Calu3 (cell line): ENCODE measurements at regions not wholly inside any gene's neighbourhood (a gene's known extent, or its start where the extent isn't known, plus 50 kb on each side); places are given as distances from the start of the nearest gene placed in this dataset.

Experiments used
- BruUV-seq: library from RNA; stranded (reverse); fragments of 400-500 nt; replicated peaks from 2 replicates; lab custom pipeline; 2021; lab: Mats Ljungman, UMichigan
- CTCF ChIA-PET: fragments of 300-600 bp; sonication (Branson Sonifier 250); formaldehyde crosslinking; loops from one replicate; lab custom pipeline; 2022; ENCODE audit warnings: antibody characterized with exemption; lab: Charles Lee
- DNase-seq: peaks from one replicate; pipeline ENCODE4 v3.0.0; 2022
- H3K27ac Mint-ChIP-seq: one replicate; pipeline ENCODE4 v1.8.0; 2022; ENCODE audit warnings: mixed read lengths; ENCODE audit not compliant: unreplicated experiment
- H3K27me3 Mint-ChIP-seq: one replicate; pipeline ENCODE4 v1.8.0; 2022; ENCODE audit warnings: mixed read lengths; ENCODE audit not compliant: unreplicated experiment
- H3K36me3 Mint-ChIP-seq: one replicate; pipeline ENCODE4 v1.8.0; 2022; ENCODE audit warnings: mild to moderate bottlenecking, moderate library complexity, mixed read lengths; ENCODE audit not compliant: insufficient read depth, unreplicated experiment
- H3K4me1 Mint-ChIP-seq: one replicate; pipeline ENCODE4 v1.8.0; 2022; ENCODE audit warnings: mild to moderate bottlenecking, low read depth, mixed read lengths; ENCODE audit not compliant: unreplicated experiment
- H3K4me3 Mint-ChIP-seq: one replicate; pipeline ENCODE4 v1.8.0; 2022; ENCODE audit warnings: mild to moderate bottlenecking, low read depth, moderate library complexity, mixed read lengths; ENCODE audit not compliant: unreplicated experiment
- H3K9me3 Mint-ChIP-seq: one replicate; pipeline ENCODE4 v1.8.0; 2022; ENCODE audit warnings: low read depth, mixed read lengths; ENCODE audit not compliant: unreplicated experiment
- intact Hi-C: fragments of 100-400 bp; cut with micrococcal nuclease; formaldehyde crosslinking; loops from one replicate; pipeline ENCODE4 v1.10.0; 2022; ENCODE audit not compliant: unreplicated experiment
- TF ChIP-seq, protein P1 (sequence below): fragments of 200-600 bp; IDR thresholded peaks from one replicate; pipeline ENCODE4 v1.8.0; 2022; ENCODE audit warnings: antibody characterized with exemption; ENCODE audit not compliant: unreplicated experiment

DNA sequence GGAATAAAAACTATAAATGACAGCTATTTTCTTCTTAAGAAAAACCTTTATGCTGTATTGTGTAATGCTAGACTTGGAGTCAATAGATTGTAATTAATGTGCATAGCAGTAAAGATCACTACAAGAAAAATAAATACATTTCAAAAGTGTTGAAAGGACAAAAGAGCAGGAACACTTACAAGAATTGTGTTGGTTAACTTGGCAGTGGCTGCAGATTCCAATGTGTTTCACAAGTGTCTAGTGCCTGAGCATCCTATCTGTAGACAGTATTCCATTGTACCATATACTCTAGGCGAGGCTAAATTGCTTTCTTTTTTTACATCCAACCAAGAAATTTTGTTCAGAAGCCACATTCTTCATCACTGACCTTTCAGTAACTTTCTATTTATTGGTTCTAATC lies 924.1 kb downstream of the EPHA7 start:
- CTCF ChIA-PET = interaction anchor here (0.5 kb wide), 1 partner anchor 597 kb away, joined by 3 read pairs; no protein-coding TSS in a partner anchor
- peaks cover 2% of the 10 kb centered on the region for H3K9me3 Mint-ChIP-seq
- H3K36me3 Mint-ChIP-seq = no peaks in the 10 kb centered on the region
- H3K27ac Mint-ChIP-seq = no peak overlapping the region
- no peaks in the 10 kb centered on the region for H3K27me3 Mint-ChIP-seq
- TF ChIP-seq, protein P1, sequence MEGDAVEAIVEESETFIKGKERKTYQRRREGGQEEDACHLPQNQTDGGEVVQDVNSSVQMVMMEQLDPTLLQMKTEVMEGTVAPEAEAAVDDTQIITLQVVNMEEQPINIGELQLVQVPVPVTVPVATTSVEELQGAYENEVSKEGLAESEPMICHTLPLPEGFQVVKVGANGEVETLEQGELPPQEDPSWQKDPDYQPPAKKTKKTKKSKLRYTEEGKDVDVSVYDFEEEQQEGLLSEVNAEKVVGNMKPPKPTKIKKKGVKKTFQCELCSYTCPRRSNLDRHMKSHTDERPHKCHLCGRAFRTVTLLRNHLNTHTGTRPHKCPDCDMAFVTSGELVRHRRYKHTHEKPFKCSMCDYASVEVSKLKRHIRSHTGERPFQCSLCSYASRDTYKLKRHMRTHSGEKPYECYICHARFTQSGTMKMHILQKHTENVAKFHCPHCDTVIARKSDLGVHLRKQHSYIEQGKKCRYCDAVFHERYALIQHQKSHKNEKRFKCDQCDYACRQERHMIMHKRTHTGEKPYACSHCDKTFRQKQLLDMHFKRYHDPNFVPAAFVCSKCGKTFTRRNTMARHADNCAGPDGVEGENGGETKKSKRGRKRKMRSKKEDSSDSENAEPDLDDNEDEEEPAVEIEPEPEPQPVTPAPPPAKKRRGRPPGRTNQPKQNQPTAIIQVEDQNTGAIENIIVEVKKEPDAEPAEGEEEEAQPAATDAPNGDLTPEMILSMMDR = no peak
- no peaks in the 10 kb centered on the region for H3K4me1 Mint-ChIP-seq
- no peak for DNase-seq
- BruUV-seq = no TSS peak
- H3K4me3 Mint-ChIP-seq = no peak overlapping the region
- intact Hi-C loops = no loop called here

DNA sequence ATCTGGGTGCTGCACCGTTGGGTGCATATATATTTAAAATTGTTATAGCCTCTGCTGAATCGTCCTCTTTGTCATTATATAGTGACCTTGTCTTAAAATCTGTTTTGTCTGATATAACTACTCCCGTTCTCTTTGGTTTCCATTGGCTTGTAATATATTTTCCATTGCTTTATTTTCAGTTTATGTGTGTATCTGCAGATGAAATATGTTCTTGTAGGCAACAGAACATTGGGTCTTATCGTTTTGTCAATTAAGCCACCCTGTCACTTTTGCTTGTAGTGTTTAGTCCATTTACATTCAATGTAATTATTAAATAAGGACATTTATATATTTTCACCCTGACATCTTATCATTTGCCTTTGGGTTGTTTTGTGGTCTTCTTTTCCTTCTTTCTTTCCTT lies 933.9 kb downstream of the EPHA7 start:
- no peak overlapping the region for H3K4me3 Mint-ChIP-seq
- no peak overlapping the region for H3K27ac Mint-ChIP-seq
- no peaks in the 10 kb centered on the region for H3K27me3 Mint-ChIP-seq
- CTCF ChIA-PET = no interaction called here
- intact Hi-C loops = no loop called here
- H3K36me3 Mint-ChIP-seq = no peaks in the 10 kb centered on the region
- H3K9me3 Mint-ChIP-seq = peaks cover 17% of the 10 kb centered on the region
- BruUV-seq = no TSS peak
- TF ChIP-seq, protein P1 = no peak
- no peak for DNase-seq
- no peaks in the 10 kb centered on the region for H3K4me1 Mint-ChIP-seq

DNA sequence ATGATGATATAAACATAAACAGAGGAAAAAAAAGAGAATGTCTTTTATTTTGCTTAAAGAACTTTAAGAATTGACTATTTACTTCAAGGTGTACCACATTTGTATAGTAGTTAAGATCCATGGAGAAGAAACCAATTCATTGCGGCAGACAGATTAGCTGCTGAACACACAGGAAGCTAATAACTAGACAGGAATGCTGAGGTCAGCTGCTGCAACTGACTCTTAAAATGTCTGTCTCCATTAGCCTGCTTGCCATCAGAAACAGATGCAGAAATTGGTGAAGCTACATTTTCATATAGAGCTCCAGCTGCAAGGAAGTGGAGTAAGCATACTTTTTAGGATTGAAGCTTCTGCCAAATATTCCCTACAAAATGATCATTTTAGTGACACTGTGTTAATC lies 939.5 kb downstream of the EPHA7 start:
- intact Hi-C loops = no loop called here
- TF ChIP-seq, protein P1 = no peak
- H3K27ac Mint-ChIP-seq = no peak overlapping the region
- CTCF ChIA-PET = no interaction called here
- BruUV-seq = no TSS peak
- H3K4me1 Mint-ChIP-seq = no peaks in the 10 kb centered on the region
- peaks cover 13% of the 10 kb centered on the region for H3K9me3 Mint-ChIP-seq
- H3K27me3 Mint-ChIP-seq = no peaks in the 10 kb centered on the region
- H3K36me3 Mint-ChIP-seq = no peaks in the 10 kb centered on the region
- no peak for DNase-seq
- no peak overlapping the region for H3K4me3 Mint-ChIP-seq

DNA sequence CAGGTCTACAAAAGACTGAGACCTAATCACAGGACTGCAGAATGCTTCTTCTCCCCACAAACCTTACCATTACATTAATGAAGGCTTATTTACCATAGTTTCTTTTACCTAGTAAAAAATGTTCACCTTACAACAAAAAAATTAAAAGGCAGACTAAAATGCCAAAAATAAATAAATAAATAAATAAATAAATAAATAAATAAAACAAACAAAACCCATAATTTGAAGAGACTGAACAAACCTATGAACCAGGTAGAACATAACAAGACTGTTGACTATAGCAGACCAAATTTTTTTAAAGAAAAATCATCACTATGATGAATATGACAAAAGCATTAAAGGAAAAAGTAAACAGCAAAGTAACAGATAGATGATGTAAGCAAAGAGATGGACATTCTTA lies 946.3 kb downstream of the EPHA7 start:
- H3K9me3 Mint-ChIP-seq = peaks cover 13% of the 10 kb centered on the region
- H3K27me3 Mint-ChIP-seq = no peaks in the 10 kb centered on the region
- CTCF ChIA-PET = no interaction called here
- TF ChIP-seq, protein P1 = no peak
- intact Hi-C loops = no loop called here
- H3K27ac Mint-ChIP-seq = no peak overlapping the region
- no peak for DNase-seq
- no TSS peak for BruUV-seq
- no peak overlapping the region for H3K4me3 Mint-ChIP-seq
- H3K36me3 Mint-ChIP-seq = no peaks in the 10 kb centered on the region
- H3K4me1 Mint-ChIP-seq = no peaks in the 10 kb centered on the region
